ENCODE measurements at regions not wholly inside any gene's neighbourhood (a gene's known extent, or its start where the extent isn't known, plus 50 kb on each side); places are given as distances from the start of the nearest gene placed in this dataset.

- Mint-ChIP-seq H3K9me3 (no peaks in the 10 kb centered on the region), H3K4me3 (no peak overlapping the region), H3K4me1 (no peaks in the 10 kb centered on the region), H3K27me3 (ENCODE audit: low read depth, poor library complexity) (peaks cover 7% of the 10 kb centered on the region), H3K36me3 (ENCODE audit: low read depth) (no peaks in the 10 kb centered on the region), H3K27ac (no peak overlapping the region)
- no peak for TF ChIP-seq CTCF (IDR thresholded peaks at IDR 0.05)
- DNase-seq: no peak
These were observed 752.9 kb upstream of the CT83 start for GRCh38 chrX:117215683-117216082.

GRCh38 chrX:117196481-117196880 is 733.7 kb upstream of the CT83 start:
- no peaks in the 10 kb centered on the region for H3K27me3 Mint-ChIP-seq (ENCODE audit: low read depth, poor library complexity)
- H3K36me3 Mint-ChIP-seq (ENCODE audit: low read depth): no peaks in the 10 kb centered on the region
- no peak for DNase-seq
- H3K27ac Mint-ChIP-seq: no peak overlapping the region
- no peak overlapping the region for H3K4me3 Mint-ChIP-seq
- TF ChIP-seq CTCF (IDR thresholded peaks at IDR 0.05): no peak
- no peaks in the 10 kb centered on the region for H3K4me1 Mint-ChIP-seq
- no peaks in the 10 kb centered on the region for H3K9me3 Mint-ChIP-seq

- Mint-ChIP-seq H3K4me3 (no peak overlapping the region), H3K4me1 (no peaks in the 10 kb centered on the region), H3K9me3 (peaks cover 5% of the 10 kb centered on the region), H3K27ac (no peak overlapping the region), H3K27me3 (ENCODE audit: low read depth, poor library complexity) (peaks cover 7% of the 10 kb centered on the region), H3K36me3 (ENCODE audit: low read depth) (no peaks in the 10 kb centered on the region)
- no peak for TF ChIP-seq CTCF (IDR thresholded peaks at IDR 0.05)
- DNase-seq: no peak
These were observed 684.5 kb upstream of the CT83 start for GRCh38 chrX:117147249-117147648.

GRCh38 chrX:117138070-117138469 is 675.3 kb upstream of the CT83 start:
- no peaks in the 10 kb centered on the region for H3K9me3 Mint-ChIP-seq

DNA sequence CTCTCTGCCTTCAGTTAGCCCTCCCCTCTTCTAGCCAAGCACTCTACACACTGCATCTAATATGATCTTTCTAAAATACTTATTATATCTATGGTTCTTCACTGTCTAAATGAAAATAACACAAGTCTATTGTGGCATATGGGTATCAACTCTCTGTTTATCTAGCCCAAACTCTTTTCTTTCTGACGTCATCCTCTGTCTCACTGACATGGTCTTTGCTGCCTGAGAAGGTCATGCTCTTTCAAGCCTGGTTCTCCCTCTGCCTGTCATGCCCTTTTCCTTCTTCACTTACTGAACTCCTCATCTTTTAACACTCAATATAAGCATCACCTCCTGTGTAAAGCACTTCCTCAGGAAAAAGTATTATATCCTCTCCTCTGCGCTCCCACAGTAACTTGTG is 672.2 kb upstream of the CT83 start:
- no peaks in the 10 kb centered on the region for H3K4me1 Mint-ChIP-seq

More at GRCh38 chrX:117138070-117138469, 675.3 kb upstream of the CT83 start:
- no peak for TF ChIP-seq CTCF (IDR thresholded peaks at IDR 0.05)
- no peaks in the 10 kb centered on the region for H3K27me3 Mint-ChIP-seq (ENCODE audit: low read depth, poor library complexity)
- no peak for DNase-seq
- no peaks in the 10 kb centered on the region for H3K4me1 Mint-ChIP-seq
- no peak overlapping the region for H3K4me3 Mint-ChIP-seq
- H3K27ac Mint-ChIP-seq: no peak overlapping the region
- H3K36me3 Mint-ChIP-seq (ENCODE audit: low read depth): no peaks in the 10 kb centered on the region

More for the DNA sequence above, 672.2 kb upstream of the CT83 start:
- Mint-ChIP-seq H3K4me3 (no peak overlapping the region), H3K27me3 (ENCODE audit: low read depth, poor library complexity) (no peaks in the 10 kb centered on the region), H3K9me3 (peaks cover 3% of the 10 kb centered on the region), H3K27ac (no peak overlapping the region), H3K36me3 (ENCODE audit: low read depth) (no peaks in the 10 kb centered on the region)
- TF ChIP-seq CTCF (IDR thresholded peaks at IDR 0.05): no peak
- no peak for DNase-seq

All from nephron progenitor cell (in vitro differentiated cells).